GM21737 (cell line): ENCODE measurements at regions not wholly inside any gene's neighbourhood (a gene's known extent, or its start where the extent isn't known, plus 50 kb on each side); places are given as distances from the start of the nearest gene placed in this dataset.

Experiments
- ATAC-seq: cut with Tn5 transposase; IDR thresholded peaks from one replicate; pipeline ENCODE4 v1.9.1; 2021; ENCODE audit warnings: mild to moderate bottlenecking, moderate library complexity; ENCODE audit not compliant: unreplicated experiment

- ATAC-seq: no peak
Measured at GRCh38 chr3:137409584-137409983, 354.5 kb upstream of the SOX14 start.

- no peak for ATAC-seq
Measured at GRCh38 chr3:137410028-137410427, 354.1 kb upstream of the SOX14 start.

- no peak for ATAC-seq
Measured at GRCh38 chr3:137420198-137420995, 343.7 kb upstream of the SOX14 start.

- ATAC-seq: no peak
Measured at GRCh38 chr3:137438561-137438960, 325.6 kb upstream of the SOX14 start.

GRCh38 chr3:137460944-137461343, 303.2 kb upstream of the SOX14 start:
- ATAC-seq: no peak

- ATAC-seq: no peak
Measured at GRCh38 chr3:137463131-137463530, 301.0 kb upstream of the SOX14 start.

GRCh38 chr3:137464341-137464740, 299.8 kb upstream of the SOX14 start:
- no peak for ATAC-seq

- ATAC-seq: no peak
Measured at GRCh38 chr3:137468446-137468845, 295.7 kb upstream of the SOX14 start.

GRCh38 chr3:137469263-137469662, 294.9 kb upstream of the SOX14 start:
- ATAC-seq: no peak

- no peak for ATAC-seq
Measured at GRCh38 chr3:137471130-137471529, 293.0 kb upstream of the SOX14 start.

GRCh38 chr3:137471558-137472204, 292.4 kb upstream of the SOX14 start:
- ATAC-seq: no peak

- ATAC-seq: no peak
Measured at GRCh38 chr3:137477614-137478013, 286.5 kb upstream of the SOX14 start.

GRCh38 chr3:137509354-137510045, 254.6 kb upstream of the SOX14 start:
- no peak for ATAC-seq

- no peak for ATAC-seq
Measured at GRCh38 chr3:137511655-137512054, 252.5 kb upstream of the SOX14 start.

GRCh38 chr3:137514853-137515252, 249.3 kb upstream of the SOX14 start:
- no peak for ATAC-seq

GRCh38 chr3:137519602-137520001, 244.5 kb upstream of the SOX14 start:
- no peak for ATAC-seq

- no peak for ATAC-seq
Measured at GRCh38 chr3:137524751-137525150, 239.4 kb upstream of the SOX14 start.

GRCh38 chr3:137525471-137525870, 238.6 kb upstream of the SOX14 start:
- no peak for ATAC-seq

GRCh38 chr3:137542049-137542448, 222.1 kb upstream of the SOX14 start:
- ATAC-seq: no peak

GRCh38 chr3:137554242-137554641, 209.9 kb upstream of the SOX14 start:
- no peak for ATAC-seq

GRCh38 chr3:137568880-137569279, 195.2 kb upstream of the SOX14 start:
- no peak for ATAC-seq

- ATAC-seq: no peak
Measured at GRCh38 chr3:137572931-137573330, 191.2 kb upstream of the SOX14 start.
